ENCODE measurements at regions not wholly inside any gene's neighbourhood (a gene's known extent, or its start where the extent isn't known, plus 50 kb on each side); places are given as distances from the start of the nearest gene placed in this dataset.

DNA sequence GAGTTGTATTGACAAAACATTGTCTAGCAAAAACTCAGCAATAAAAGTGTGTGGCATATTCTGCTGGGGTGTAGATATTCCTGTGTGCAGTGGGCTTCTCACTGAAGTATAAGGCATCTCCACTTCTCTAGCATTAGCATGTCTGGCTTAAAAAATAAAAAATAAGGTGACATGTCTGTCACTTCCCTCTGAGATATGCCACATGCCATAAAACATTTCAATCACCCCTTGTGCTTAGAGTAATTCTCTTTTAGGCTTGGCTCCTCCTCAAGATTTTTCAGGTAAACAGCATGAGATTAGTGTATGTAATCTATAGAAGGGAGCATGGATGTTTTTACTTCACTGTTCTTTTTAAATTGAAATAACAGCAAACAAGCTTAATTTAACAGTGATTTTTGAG is 194.4 kb upstream of the SNX7 start:
- ATAC-seq (no peak), DNase-seq (ENCODE audit: low read depth, low spot score) (no peak), FAIRE-seq (no peak)
- ChIA-PET RAD21 (ENCODE audit: unreplicated experiment) (no interaction called here), POLR2A (no interaction called here), SMC1A (ENCODE audit: uncharacterized antibody, unreplicated experiment) (interaction anchor here (1.2 kb wide), 1 partner anchor 416 kb away, joined by 5 read pairs; no protein-coding TSS in a partner anchor), CTCF (interaction anchor here (0.6 to 1.8 kb wide), 4 partner anchors 11 to 412 kb away, joined by 3 to 17 read pairs (median 4); no protein-coding TSS in a partner anchor)
- no peak overlapping the region for H3K27ac ChIP-seq (ENCODE audit: control insufficient read depth, insufficient read depth)
- BruUV-seq (replicated peaks), result no TSS peak
- H3K36me3 ChIP-seq (ENCODE audit: control insufficient read depth in 2 of 2, insufficient read depth in 2 of 2, low read length in 1 of 2), result no peaks in the 10 kb centered on the region
- no peak overlapping the region for H3K4me2 ChIP-seq (ENCODE audit: control insufficient read depth, insufficient read depth)
- H3K27me3 ChIP-seq (replicated peaks in 1 of 2; ENCODE audit: control insufficient read depth in 2 of 2, insufficient read depth in 2 of 2, low read length in 1 of 2), result no peaks in the 10 kb centered on the region
- no peak overlapping the region for H3K4me3 ChIP-seq
- H4K20me1 ChIP-seq (ENCODE audit: control insufficient read depth, insufficient read depth), result no peaks in the 10 kb centered on the region
- in situ Hi-C loops (cut with MboI) (no loop called here), intact Hi-C loops (cut with micrococcal nuclease; ENCODE audit: unreplicated experiment) (loop anchor here (5.0 to 10.0 kb wide), 2 partner anchors 642 to 1500 kb away; no protein-coding TSS in a partner anchor)
- no peaks in the 10 kb centered on the region for H3K4me1 ChIP-seq (ENCODE audit: control insufficient read depth, insufficient read depth, low read length)
- no peak overlapping the region for H2AFZ ChIP-seq (ENCODE audit: control insufficient read depth, low read depth, low read length)
- no peak overlapping the region for H3K9ac ChIP-seq (ENCODE audit: control insufficient read depth, insufficient read depth, low read length)
- no peaks in the 10 kb centered on the region for H3K9me3 ChIP-seq (replicated peaks; ENCODE audit: control insufficient read depth, insufficient read depth, low read length)
- H3K79me2 ChIP-seq (ENCODE audit: control insufficient read depth, insufficient read depth, low read length), result no peaks in the 10 kb centered on the region
- TF ChIP-seq NRF1 (conservative IDR thresholded peaks at IDR 0.05; ENCODE audit: low read depth, low read length), result no peak
- TF ChIP-seq SMC3 (IDR thresholded peaks at IDR 0.05; ENCODE audit: borderline replicate concordance, low read length), result no peak
- no peak for TF ChIP-seq CBX3 (IDR thresholded peaks at IDR 0.05; ENCODE audit: borderline replicate concordance, low read depth)
- TF ChIP-seq, protein P1, sequence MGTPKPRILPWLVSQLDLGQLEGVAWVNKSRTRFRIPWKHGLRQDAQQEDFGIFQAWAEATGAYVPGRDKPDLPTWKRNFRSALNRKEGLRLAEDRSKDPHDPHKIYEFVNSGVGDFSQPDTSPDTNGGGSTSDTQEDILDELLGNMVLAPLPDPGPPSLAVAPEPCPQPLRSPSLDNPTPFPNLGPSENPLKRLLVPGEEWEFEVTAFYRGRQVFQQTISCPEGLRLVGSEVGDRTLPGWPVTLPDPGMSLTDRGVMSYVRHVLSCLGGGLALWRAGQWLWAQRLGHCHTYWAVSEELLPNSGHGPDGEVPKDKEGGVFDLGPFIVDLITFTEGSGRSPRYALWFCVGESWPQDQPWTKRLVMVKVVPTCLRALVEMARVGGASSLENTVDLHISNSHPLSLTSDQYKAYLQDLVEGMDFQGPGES (IDR thresholded peaks at IDR 0.05), result no peak
- TF ChIP-seq, protein P2, sequence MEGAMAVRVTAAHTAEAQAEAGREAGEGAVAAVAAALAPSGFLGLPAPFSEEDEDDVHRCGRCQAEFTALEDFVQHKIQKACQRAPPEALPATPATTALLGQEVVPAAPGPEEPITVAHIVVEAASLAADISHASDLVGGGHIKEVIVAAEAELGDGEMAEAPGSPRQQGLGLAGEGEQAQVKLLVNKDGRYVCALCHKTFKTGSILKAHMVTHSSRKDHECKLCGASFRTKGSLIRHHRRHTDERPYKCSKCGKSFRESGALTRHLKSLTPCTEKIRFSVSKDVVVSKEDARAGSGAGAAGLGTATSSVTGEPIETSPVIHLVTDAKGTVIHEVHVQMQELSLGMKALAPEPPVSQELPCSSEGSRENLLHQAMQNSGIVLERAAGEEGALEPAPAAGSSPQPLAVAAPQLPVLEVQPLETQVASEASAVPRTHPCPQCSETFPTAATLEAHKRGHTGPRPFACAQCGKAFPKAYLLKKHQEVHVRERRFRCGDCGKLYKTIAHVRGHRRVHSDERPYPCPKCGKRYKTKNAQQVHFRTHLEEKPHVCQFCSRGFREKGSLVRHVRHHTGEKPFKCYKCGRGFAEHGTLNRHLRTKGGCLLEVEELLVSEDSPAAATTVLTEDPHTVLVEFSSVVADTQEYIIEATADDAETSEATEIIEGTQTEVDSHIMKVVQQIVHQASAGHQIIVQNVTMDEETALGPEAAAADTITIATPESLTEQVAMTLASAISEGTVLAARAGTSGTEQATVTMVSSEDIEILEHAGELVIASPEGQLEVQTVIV (IDR thresholded peaks at IDR 0.05; ENCODE audit: borderline replicate concordance, partially characterized antibody), result no peak
- no peak for TF ChIP-seq TCF3 (IDR thresholded peaks at IDR 0.05; ENCODE audit: borderline replicate concordance, insufficient read depth, low read depth, low read length)
- TF ChIP-seq EP300 (IDR thresholded peaks at IDR 0.05; ENCODE audit: borderline replicate concordance in 1 of 2, control insufficient read depth in 1 of 2, low read depth in 2 of 2, low read length in 2 of 2), result no peak
- TF ChIP-seq, protein P3, sequence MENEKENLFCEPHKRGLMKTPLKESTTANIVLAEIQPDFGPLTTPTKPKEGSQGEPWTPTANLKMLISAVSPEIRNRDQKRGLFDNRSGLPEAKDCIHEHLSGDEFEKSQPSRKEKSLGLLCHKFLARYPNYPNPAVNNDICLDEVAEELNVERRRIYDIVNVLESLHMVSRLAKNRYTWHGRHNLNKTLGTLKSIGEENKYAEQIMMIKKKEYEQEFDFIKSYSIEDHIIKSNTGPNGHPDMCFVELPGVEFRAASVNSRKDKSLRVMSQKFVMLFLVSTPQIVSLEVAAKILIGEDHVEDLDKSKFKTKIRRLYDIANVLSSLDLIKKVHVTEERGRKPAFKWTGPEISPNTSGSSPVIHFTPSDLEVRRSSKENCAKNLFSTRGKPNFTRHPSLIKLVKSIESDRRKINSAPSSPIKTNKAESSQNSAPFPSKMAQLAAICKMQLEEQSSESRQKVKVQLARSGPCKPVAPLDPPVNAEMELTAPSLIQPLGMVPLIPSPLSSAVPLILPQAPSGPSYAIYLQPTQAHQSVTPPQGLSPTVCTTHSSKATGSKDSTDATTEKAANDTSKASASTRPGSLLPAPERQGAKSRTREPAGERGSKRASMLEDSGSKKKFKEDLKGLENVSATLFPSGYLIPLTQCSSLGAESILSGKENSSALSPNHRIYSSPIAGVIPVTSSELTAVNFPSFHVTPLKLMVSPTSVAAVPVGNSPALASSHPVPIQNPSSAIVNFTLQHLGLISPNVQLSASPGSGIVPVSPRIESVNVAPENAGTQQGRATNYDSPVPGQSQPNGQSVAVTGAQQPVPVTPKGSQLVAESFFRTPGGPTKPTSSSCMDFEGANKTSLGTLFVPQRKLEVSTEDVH (IDR thresholded peaks at IDR 0.05; ENCODE audit: low read depth, partially characterized antibody), result no peak
- no peak for TF ChIP-seq ATF7 (IDR thresholded peaks at IDR 0.05; ENCODE audit: low read depth)
- TF ChIP-seq SPI1 (IDR thresholded peaks at IDR 0.05; ENCODE audit: borderline replicate concordance, insufficient read depth, low read depth, low read length), result no peak
- no peak for TF ChIP-seq NR2C2 (IDR thresholded peaks at IDR 0.05; ENCODE audit: borderline replicate concordance, control insufficient read depth, insufficient read length, low read depth)
- TF ChIP-seq, protein P4, sequence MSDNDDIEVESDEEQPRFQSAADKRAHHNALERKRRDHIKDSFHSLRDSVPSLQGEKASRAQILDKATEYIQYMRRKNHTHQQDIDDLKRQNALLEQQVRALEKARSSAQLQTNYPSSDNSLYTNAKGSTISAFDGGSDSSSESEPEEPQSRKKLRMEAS (IDR thresholded peaks at IDR 0.05; ENCODE audit: low read depth, low read length), result no peak
- TF ChIP-seq POLR2A (IDR thresholded peaks at IDR 0.05; ENCODE audit: low read depth, low read length), result no peak
- TF ChIP-seq CBX5 (IDR thresholded peaks at IDR 0.05; ENCODE audit: low read depth), result no peak
- TF ChIP-seq, protein P5, sequence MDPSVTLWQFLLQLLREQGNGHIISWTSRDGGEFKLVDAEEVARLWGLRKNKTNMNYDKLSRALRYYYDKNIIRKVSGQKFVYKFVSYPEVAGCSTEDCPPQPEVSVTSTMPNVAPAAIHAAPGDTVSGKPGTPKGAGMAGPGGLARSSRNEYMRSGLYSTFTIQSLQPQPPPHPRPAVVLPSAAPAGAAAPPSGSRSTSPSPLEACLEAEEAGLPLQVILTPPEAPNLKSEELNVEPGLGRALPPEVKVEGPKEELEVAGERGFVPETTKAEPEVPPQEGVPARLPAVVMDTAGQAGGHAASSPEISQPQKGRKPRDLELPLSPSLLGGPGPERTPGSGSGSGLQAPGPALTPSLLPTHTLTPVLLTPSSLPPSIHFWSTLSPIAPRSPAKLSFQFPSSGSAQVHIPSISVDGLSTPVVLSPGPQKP (IDR thresholded peaks at IDR 0.05; ENCODE audit: low read depth, low read length), result no peak
- no peak for TF ChIP-seq SREBF1 (IDR thresholded peaks at IDR 0.05; ENCODE audit: low read length)
- TF ChIP-seq ASH2L (IDR thresholded peaks at IDR 0.05; ENCODE audit: borderline replicate concordance, low read depth), result no peak
- TF ChIP-seq RCOR1 (conservative IDR thresholded peaks at IDR 0.05; ENCODE audit: low read depth, low read length), result no peak

Measured in GM12878 (cell line).